Upper lobe of left lung (tissue), 6 donors: ENCODE measurements at regions not wholly inside any gene's neighbourhood (a gene's known extent, or its start where the extent isn't known, plus 50 kb on each side); places are given as distances from the start of the nearest gene placed in this dataset.

Experiments
- ATAC-seq, 2 donors: fragments of 200-7000 bp; cut with Tn5 transposase; one replicate each; pipeline ENCODE4 v1.9.1; 2022; ENCODE audit warnings: mild to moderate bottlenecking in 2 of 2, moderate library complexity in 2 of 2; ENCODE audit not compliant: low FRiP score in 2 of 2
- DNase-seq, 2 donors: peaks; one replicate each; pipeline ENCODE4 v3.0.0-alpha.2; 2019 to 2020
- H3K27ac ChIP-seq, 4 donors: fragments of 200-600 bp; sonication (generic); one replicate each; pipeline ENCODE4 v1.5.1; 2016 to 2019
- H3K27me3 ChIP-seq, 4 donors: fragments of 200-600 bp; sonication (generic); one replicate each; pipeline ENCODE4 v1.5.1; 2017 to 2019
- H3K36me3 ChIP-seq, 4 donors: fragments of 200-600 bp; sonication (generic); one replicate each; pipeline ENCODE4 v1.5.1; 2016 to 2019
- H3K4me1 ChIP-seq, 4 donors: fragments of 200-600 bp; sonication (generic); one replicate each; pipeline ENCODE4 v1.5.1; 2018 to 2019
- H3K4me3 ChIP-seq, 4 donors: fragments of 200-600 bp; sonication (generic); one replicate each; pipeline ENCODE4 v1.5.1; 2017 to 2019; ENCODE audit warnings: mild to moderate bottlenecking in 2 of 4, moderate library complexity in 1 of 4
- H3K9me3 ChIP-seq, 4 donors: fragments of 200-600 bp; sonication (generic); one replicate each; pipeline ENCODE4 v1.5.1; 2018 to 2019
- CTCF ChIP-seq, 6 experiments: fragments of 450-650 bp in 4 of 6; fragments of 200-600 bp in 2 of 6; sonication (generic) in 2 of 6; IDR thresholded peaks; one replicate each; pipeline ENCODE4 v1.5.1; 2016 to 2019; ENCODE audit warnings: antibody characterized with exemption in 6 of 6
- EP300 ChIP-seq, 4 donors: sonication (generic); formaldehyde crosslinking; IDR thresholded peaks; one replicate each; pipeline ENCODE4 v1.5.1; 2017; ENCODE audit warnings: antibody characterized with exemption in 4 of 4, control low read depth in 2 of 4
- POLR2A ChIP-seq, 4 donors: fragments of 450-650 bp; IDR thresholded peaks; one replicate each; pipeline ENCODE4 v1.5.1; 2016 to 2017; ENCODE audit warnings: antibody characterized with exemption in 4 of 4, mild to moderate bottlenecking in 2 of 4
- POLR2AphosphoS5 ChIP-seq, 2 donors: sonication (generic); formaldehyde crosslinking; IDR thresholded peaks; one replicate each; pipeline ENCODE4 v1.5.1; 2017; ENCODE audit warnings: antibody characterized with exemption in 2 of 2
- WGBS, 2 donors: methylation state at CpG; one replicate each; pipeline ENCODE4 v1.1.5; 2017 to 2018; 5-methylcytosine and 5-hydroxymethylcytosine counted together
- donor health status: DM: no; HTN: no; CAD: no; lungs with moderate emphysema.
- donor health status: DM: no; HTN: yes; CAD: no; lungs with severe emphysema.

- DNase-seq, result peak; percentile 58 to 83
- H3K4me1 ChIP-seq, result no peaks in the 10 kb centered on the region
- no peaks in the 10 kb centered on the region for H3K9me3 ChIP-seq
- no peak overlapping the region for H3K27ac ChIP-seq
- peak; percentile 22 to 69 for ATAC-seq
- 52 to 75% methylated on average over 5 to 7 of the region's 7 CpGs for WGBS, 2 donors
- H3K36me3 ChIP-seq, result no peaks in the 10 kb centered on the region
- no peak for TF ChIP-seq EP300 (IDR thresholded peaks at IDR 0.05)
- TF ChIP-seq POLR2AphosphoS5 (IDR thresholded peaks at IDR 0.05), result no peak
- no peak for TF ChIP-seq POLR2A (IDR thresholded peaks at IDR 0.05)
- TF ChIP-seq CTCF (IDR thresholded peaks at IDR 0.05), result no peak
- no peaks in the 10 kb centered on the region for H3K27me3 ChIP-seq
- no peak overlapping the region for H3K4me3 ChIP-seq
These were observed 214.3 kb downstream of the TFAP2C start for GRCh38 chr20:56843386-56843785.

- Histone ChIP-seq H3K36me3 (no peaks in the 10 kb centered on the region), H3K4me3 (no peak overlapping the region), H3K9me3 (no peaks in the 10 kb centered on the region), H3K4me1 (no peaks in the 10 kb centered on the region), H3K27ac (no peak overlapping the region), H3K27me3 (no peaks in the 10 kb centered on the region)
- ATAC-seq (no peak), DNase-seq (no peak)
- 55 to 57% methylated on average over 4 of the region's 4 CpGs for WGBS, 2 donors
- TF ChIP-seq CTCF (IDR thresholded peaks at IDR 0.05), result no peak
- no peak for TF ChIP-seq EP300 (IDR thresholded peaks at IDR 0.05)
- no peak for TF ChIP-seq POLR2AphosphoS5 (IDR thresholded peaks at IDR 0.05)
- no peak for TF ChIP-seq POLR2A (IDR thresholded peaks at IDR 0.05)
These were observed 214.7 kb downstream of the TFAP2C start for GRCh38 chr20:56843817-56844216.

- Histone ChIP-seq H3K36me3 (no peaks in the 10 kb centered on the region), H3K9me3 (no peaks in the 10 kb centered on the region), H3K4me3 (no peak overlapping the region), H3K4me1 (no peaks in the 10 kb centered on the region), H3K27ac (no peak overlapping the region), H3K27me3 (no peaks in the 10 kb centered on the region)
- DNase-seq (no peak), ATAC-seq (no peak)
- TF ChIP-seq POLR2AphosphoS5 (IDR thresholded peaks at IDR 0.05), result no peak
- TF ChIP-seq CTCF (IDR thresholded peaks at IDR 0.05), result no peak
- TF ChIP-seq EP300 (IDR thresholded peaks at IDR 0.05), result no peak
- TF ChIP-seq POLR2A (IDR thresholded peaks at IDR 0.05), result no peak
- 61 to 69% methylated on average over 4 of the region's 4 CpGs for WGBS, 2 donors
These were observed 216.5 kb downstream of the TFAP2C start for GRCh38 chr20:56845546-56846086.

- Histone ChIP-seq H3K4me3 (no peak overlapping the region), H3K27me3 (no peaks in the 10 kb centered on the region), H3K4me1 (no peaks in the 10 kb centered on the region), H3K27ac (no peak overlapping the region), H3K36me3 (no peaks in the 10 kb centered on the region), H3K9me3 (no peaks in the 10 kb centered on the region)
- WGBS, 2 donors, result 40% methylated on average over 12 of the region's 12 CpGs; no CpG with 5 or more reads in 1 of the 2 donors
- ATAC-seq (no peak), DNase-seq (peak in 1 of 2 donors; percentile 38)
- TF ChIP-seq EP300 (IDR thresholded peaks at IDR 0.05), result no peak
- no peak for TF ChIP-seq CTCF (IDR thresholded peaks at IDR 0.05)
- TF ChIP-seq POLR2AphosphoS5 (IDR thresholded peaks at IDR 0.05), result no peak
- TF ChIP-seq POLR2A (IDR thresholded peaks at IDR 0.05), result no peak
These were observed 219.5 kb downstream of the TFAP2C start for GRCh38 chr20:56848561-56848960.

GRCh38 chr20:56851552-56851951, 222.4 kb downstream of the TFAP2C start:
- Histone ChIP-seq H3K27me3 (no peaks in the 10 kb centered on the region), H3K27ac (no peak overlapping the region), H3K36me3 (no peaks in the 10 kb centered on the region), H3K4me3 (no peak overlapping the region), H3K9me3 (no peaks in the 10 kb centered on the region), H3K4me1 (no peaks in the 10 kb centered on the region)
- ATAC-seq, result no peak
- TF ChIP-seq EP300 (IDR thresholded peaks at IDR 0.05) (no peak), POLR2AphosphoS5 (IDR thresholded peaks at IDR 0.05) (no peak), POLR2A (IDR thresholded peaks at IDR 0.05) (no peak), CTCF (IDR thresholded peaks at IDR 0.05) (no peak)
- 91 to 94% methylated on average over 1 of the region's 1 CpG for WGBS, 2 donors
- no peak for DNase-seq
